GM18519 (cell line): ENCODE measurements at regions not wholly inside any gene's neighbourhood (a gene's known extent, or its start where the extent isn't known, plus 50 kb on each side); places are given as distances from the start of the nearest gene placed in this dataset.

Source experiments
- ATAC-seq: cut with Tn5 transposase; IDR thresholded peaks from one replicate; pipeline ENCODE4 v1.9.1; 2021; ENCODE audit warnings: mild to moderate bottlenecking, moderate library complexity; ENCODE audit not compliant: unreplicated experiment, low FRiP score

- ATAC-seq = no peak
These were observed 179.9 kb upstream of the GOLIM4 start for GRCh38 chr3:168275662-168276061.

- ATAC-seq = peak; percentile 86
These were observed 178.2 kb upstream of the GOLIM4 start for GRCh38 chr3:168273917-168274316.

DNA sequence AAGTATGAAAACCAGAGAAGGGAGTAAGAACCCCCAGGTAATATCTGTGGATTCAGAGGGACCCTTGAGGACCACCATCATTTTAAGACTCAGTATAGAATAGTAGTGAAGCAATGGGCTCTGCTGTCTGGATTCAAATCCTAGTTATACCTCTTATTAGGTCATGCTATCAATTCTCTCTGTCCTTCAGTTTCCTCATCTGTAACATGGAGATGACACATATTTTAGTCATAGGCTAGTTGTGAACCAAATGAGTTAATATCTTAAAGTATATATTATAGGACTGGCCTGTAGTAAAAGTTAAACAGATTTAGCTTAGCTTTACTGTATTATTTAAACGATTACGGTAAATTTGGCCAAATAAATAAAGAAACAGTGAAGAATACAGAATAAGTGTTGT lies 177.3 kb upstream of the GOLIM4 start:
- ATAC-seq = no peak

DNA sequence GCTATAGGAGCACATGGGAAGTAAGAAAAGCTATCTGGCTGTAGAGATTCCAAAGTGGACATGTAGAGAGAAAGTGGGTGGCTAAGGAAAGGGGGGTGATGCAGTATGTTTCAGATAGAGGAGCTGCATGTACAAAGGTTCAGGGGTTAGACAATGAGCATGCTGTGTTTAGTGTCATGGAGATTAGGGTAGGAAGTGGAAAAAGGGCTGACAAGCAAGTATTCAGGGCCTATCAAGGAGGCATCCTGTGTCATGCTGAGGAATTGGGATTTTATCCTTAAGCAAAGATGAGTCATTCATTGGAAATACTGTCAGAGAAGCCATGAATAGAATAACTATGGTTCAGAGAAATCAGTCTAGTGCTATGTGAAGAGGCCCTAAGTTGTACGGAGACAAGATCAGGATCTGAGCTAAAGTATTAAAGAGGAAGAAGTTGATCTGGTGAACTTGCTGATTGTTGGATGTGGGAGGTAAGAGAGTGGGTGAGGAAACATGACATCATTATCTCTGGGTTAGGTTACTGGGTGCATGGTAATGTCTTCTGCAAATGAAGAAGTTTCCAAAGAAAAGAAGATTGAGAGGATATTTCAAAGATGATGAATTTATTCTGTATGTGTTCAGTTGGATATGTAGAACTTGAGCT lies 176.7 kb upstream of the GOLIM4 start:
- ATAC-seq = no peak

- no peak for ATAC-seq
These were observed 176.2 kb upstream of the GOLIM4 start for GRCh38 chr3:168271932-168272331.

DNA sequence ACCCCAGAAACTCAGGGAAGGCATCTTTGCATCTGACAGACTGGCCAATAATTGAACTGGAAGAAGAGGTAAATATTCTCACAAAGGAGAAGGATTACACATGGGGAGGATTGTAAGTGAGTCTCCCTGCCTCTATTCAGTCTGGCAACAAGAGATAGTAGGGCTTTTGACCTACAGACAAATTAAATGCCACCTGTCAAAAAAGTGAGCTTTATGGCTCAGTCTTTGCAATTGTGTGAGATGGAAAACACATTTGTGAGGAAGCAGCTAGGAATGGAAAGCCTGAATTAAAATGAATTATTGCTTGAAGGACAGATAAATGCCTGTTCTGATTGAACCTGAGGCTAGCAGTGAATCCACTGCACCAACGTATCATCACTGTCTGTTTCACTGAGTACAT lies 173.3 kb upstream of the GOLIM4 start:
- ATAC-seq = no peak

GRCh38 chr3:168267179-168267578 lies 171.5 kb upstream of the GOLIM4 start:
- ATAC-seq = no peak

DNA sequence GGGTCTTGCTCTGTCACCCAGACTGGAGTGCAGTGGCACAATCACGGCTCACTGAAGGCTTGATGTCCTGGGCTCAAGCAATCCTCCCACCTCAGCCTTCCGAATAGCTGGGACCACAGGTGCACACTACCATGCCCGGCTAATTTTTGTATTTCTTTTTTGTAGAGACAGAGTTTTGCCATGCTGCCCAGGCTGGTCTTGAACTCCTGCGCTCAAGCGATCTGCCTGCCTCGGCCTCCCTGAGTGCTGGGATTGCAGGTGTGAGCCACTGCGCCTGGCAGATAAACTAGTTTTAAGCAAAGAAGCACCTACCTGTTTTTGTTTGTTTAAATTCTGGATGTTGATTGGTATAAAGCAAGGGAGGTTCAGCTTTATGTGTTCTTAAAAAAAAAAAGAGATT lies 170.6 kb upstream of the GOLIM4 start:
- no peak for ATAC-seq

DNA sequence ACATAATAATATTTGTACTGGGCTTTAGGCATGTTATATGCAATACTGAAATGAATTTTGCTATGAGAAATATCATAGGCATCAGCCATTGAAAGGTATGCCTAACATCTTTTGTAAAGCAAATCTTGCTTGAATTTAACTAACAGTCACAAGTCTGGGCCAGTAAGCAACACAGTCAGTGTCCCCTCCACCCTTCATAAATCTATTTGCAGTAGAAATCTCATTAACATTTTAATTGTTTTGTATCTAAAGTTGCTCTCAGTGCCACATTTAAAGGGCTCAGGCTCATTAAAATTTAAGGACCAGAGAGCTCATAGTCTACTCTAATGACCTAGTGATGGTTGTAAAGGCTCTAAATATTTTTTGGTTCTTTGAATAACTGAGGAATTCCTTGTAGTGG lies 167.2 kb upstream of the GOLIM4 start:
- no peak for ATAC-seq

GRCh38 chr3:168260859-168261258 lies 165.1 kb upstream of the GOLIM4 start:
- ATAC-seq = no peak

- ATAC-seq = peak; percentile 70
These were observed 155.6 kb upstream of the GOLIM4 start for GRCh38 chr3:168251371-168251770.

GRCh38 chr3:168250415-168250861 lies 154.7 kb upstream of the GOLIM4 start:
- ATAC-seq = no peak

- ATAC-seq = peak; percentile 50
These were observed 154.1 kb upstream of the GOLIM4 start for GRCh38 chr3:168249550-168250414.

GRCh38 chr3:168249205-168249549 lies 153.5 kb upstream of the GOLIM4 start:
- no peak for ATAC-seq

DNA sequence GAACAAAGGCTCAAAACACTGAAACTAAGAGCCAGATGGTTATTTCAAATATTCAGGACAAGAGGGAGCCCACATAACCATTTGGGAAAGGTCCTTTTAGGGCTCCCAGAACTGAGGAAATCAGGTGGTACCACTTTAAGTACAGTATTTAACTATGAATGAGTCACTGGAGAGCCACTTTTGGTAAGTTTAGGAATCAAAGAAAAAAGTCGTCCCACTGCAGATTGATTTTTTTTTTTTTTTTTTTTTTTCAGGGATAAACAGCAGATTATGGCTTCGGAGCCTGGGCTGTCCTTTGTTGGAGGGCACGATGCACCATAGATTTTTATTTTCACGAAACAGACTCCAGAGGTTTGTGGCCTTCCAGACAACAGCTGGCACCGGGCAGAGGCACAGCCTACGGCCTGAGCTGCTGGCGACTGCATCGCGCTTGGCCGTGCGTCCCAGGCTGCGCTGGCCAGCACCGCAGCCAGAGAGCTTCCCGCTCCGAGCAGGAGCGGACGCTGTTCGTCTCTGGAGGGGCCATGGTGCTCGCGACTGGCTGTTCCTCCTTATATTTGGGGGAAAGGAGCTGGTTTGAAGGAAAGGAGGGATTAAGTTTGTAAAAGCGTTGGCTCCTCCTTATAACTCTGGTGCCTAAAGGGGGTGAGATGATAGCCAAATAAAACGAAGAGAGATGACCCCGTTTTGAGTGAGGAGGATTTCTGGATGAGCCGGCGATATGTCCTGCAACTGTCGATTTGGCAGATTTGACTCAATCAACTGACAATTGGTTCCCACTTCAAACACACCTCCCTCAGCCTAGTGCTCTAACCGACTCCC lies 152.9 kb upstream of the GOLIM4 start:
- ATAC-seq = no peak

GRCh38 chr3:168241156-168241555 lies 145.4 kb upstream of the GOLIM4 start:
- no peak for ATAC-seq

DNA sequence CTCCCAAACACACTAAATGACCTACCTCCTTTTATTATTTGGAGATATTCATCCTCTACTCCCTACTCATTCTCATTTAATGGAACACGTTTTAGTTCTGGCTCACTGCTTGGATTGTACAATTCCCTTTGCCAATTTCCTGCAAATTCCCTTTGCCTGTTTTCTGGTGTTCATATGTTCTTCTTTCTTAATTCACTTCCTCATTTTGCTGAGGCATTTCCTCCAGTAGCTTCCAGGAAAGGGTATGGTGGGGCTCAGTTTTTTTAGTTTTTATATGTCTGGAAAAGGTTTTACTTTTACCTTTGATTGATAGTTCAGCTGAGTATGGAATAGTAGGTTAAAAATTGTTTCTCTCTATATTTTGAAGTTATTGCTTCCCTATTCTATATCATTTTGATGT lies 143.6 kb upstream of the GOLIM4 start:
- ATAC-seq = no peak

- no peak for ATAC-seq
These were observed 137.3 kb upstream of the GOLIM4 start for GRCh38 chr3:168233001-168233400.

- no peak for ATAC-seq
These were observed 127.4 kb upstream of the GOLIM4 start for GRCh38 chr3:168223085-168223484.

DNA sequence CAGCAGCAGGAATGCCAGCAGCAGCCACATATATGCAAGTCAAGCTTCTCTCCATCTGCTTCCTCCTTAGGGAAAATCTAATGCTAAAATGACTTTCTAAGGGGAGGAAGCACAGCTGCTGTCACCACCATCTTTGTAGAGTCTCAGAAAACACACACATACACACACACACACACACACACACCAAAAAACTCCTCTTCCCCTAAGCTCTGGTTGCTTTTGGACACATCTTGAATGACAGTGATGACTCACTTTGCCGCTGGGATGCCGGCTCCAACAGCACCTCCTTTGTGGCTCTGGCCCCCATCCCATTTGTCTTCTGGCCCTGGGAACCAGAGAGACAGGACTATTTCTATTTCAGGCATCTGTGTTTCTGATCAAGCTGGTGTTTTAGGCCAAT lies 124.8 kb upstream of the GOLIM4 start:
- ATAC-seq = no peak

GRCh38 chr3:168219530-168219929 lies 123.8 kb upstream of the GOLIM4 start:
- ATAC-seq = no peak
